ENCODE measurements at regions not wholly inside any gene's neighbourhood (a gene's known extent, or its start where the extent isn't known, plus 50 kb on each side); places are given as distances from the start of the nearest gene placed in this dataset.
"Not testable (repeated sequence)": the region's sequence is repeated elsewhere in the genome, so short reads cannot be mapped to it uniquely, and the experiment has no call there.

GRCh38 chr1:187943606-187944403 is 1115.1 kb downstream of the PLA2G4A start:
- 7 to 12% methylated on average over 2 of the region's 2 CpGs for WGBS, 2 experiments (ENCODE audit: low coverage in 1 of 2, low lambda C conversion rate in 2 of 2, missing lambda C conversion rate in 2 of 2)
- Histone ChIP-seq H3K27ac (no peak overlapping the region), H3F3A (ENCODE audit: insufficient read depth) (no peaks in the 10 kb centered on the region), H3K4me3 (no peak overlapping the region), H3K27me3 (replicated peaks; ENCODE audit: insufficient read depth) (no peaks in the 10 kb centered on the region), H3K4me2 (ENCODE audit: unreplicated experiment) (no peak overlapping the region), H4K20me1 (ENCODE audit: insufficient read depth) (no peaks in the 10 kb centered on the region), H3K4me1 (ENCODE audit: insufficient read depth) (no peaks in the 10 kb centered on the region), H3K9me2 (ENCODE audit: insufficient read depth) (no peaks in the 10 kb centered on the region), H3K36me3 (ENCODE audit: low read depth) (no peaks in the 10 kb centered on the region), H3K79me2 (ENCODE audit: insufficient read depth) (no peaks in the 10 kb centered on the region), H3K9me3 (ENCODE audit: low read depth) (no peaks in the 10 kb centered on the region), H3K9ac (no peak overlapping the region), H2AFZ (no peak overlapping the region)
- in situ Hi-C loops (cut with MboI), result no loop called here
- TF ChIP-seq EZH2 (IDR thresholded peaks at IDR 0.05; ENCODE audit: insufficient read depth, poor library complexity, severe bottlenecking) (no peak), EZH2phosphoT487 (IDR thresholded peaks at IDR 0.05; ENCODE audit: insufficient read depth, low read depth) (no peak)
- DNase-seq, result no peak

GRCh38 chr1:187946661-187947060 is 1117.9 kb downstream of the PLA2G4A start:
- H3K4me2 ChIP-seq (ENCODE audit: unreplicated experiment); H3K27ac ChIP-seq; H3K79me2 ChIP-seq (ENCODE audit: insufficient read depth); H3K4me3 ChIP-seq; H3F3A ChIP-seq (ENCODE audit: insufficient read depth); H4K20me1 ChIP-seq (ENCODE audit: insufficient read depth); H2AFZ ChIP-seq; DNase-seq; H3K4me1 ChIP-seq (ENCODE audit: insufficient read depth); H3K9me3 ChIP-seq (ENCODE audit: low read depth); H3K9ac ChIP-seq; H3K36me3 ChIP-seq (ENCODE audit: low read depth); in situ Hi-C loops (cut with MboI); H3K27me3 ChIP-seq (replicated peaks; ENCODE audit: insufficient read depth); H3K9me2 ChIP-seq (ENCODE audit: insufficient read depth): not testable (repeated sequence)
- WGBS, 2 experiments (ENCODE audit: low coverage in 1 of 2, low lambda C conversion rate in 2 of 2, missing lambda C conversion rate in 2 of 2), result 2 to 13% methylated on average over 3 of the region's 3 CpGs

GRCh38 chr1:187947359-187947758 is 1118.6 kb downstream of the PLA2G4A start:
- Histone ChIP-seq H3K27me3 (replicated peaks; ENCODE audit: insufficient read depth) (no peaks in the 10 kb centered on the region), H3K9me3 (ENCODE audit: low read depth) (no peaks in the 10 kb centered on the region), H3K4me1 (ENCODE audit: insufficient read depth) (no peaks in the 10 kb centered on the region), H3K79me2 (ENCODE audit: insufficient read depth) (no peaks in the 10 kb centered on the region), H2AFZ (no peak overlapping the region), H3F3A (ENCODE audit: insufficient read depth) (no peaks in the 10 kb centered on the region), H3K27ac (no peak overlapping the region), H3K36me3 (ENCODE audit: low read depth) (no peaks in the 10 kb centered on the region), H4K20me1 (ENCODE audit: insufficient read depth) (no peaks in the 10 kb centered on the region), H3K9ac (no peak overlapping the region), H3K4me2 (ENCODE audit: unreplicated experiment) (no peak overlapping the region), H3K9me2 (ENCODE audit: insufficient read depth) (no peaks in the 10 kb centered on the region), H3K4me3 (no peak overlapping the region)
- DNase-seq, result no peak
- in situ Hi-C loops (cut with MboI), result no loop called here
- TF ChIP-seq EZH2 (IDR thresholded peaks at IDR 0.05; ENCODE audit: insufficient read depth, poor library complexity, severe bottlenecking), result no peak
- TF ChIP-seq EZH2phosphoT487 (IDR thresholded peaks at IDR 0.05; ENCODE audit: insufficient read depth, low read depth), result no peak

- 6 to 7% methylated on average over 1 of the region's 1 CpG for WGBS, 2 experiments (ENCODE audit: low coverage in 1 of 2, low lambda C conversion rate in 2 of 2, missing lambda C conversion rate in 2 of 2)
- no peaks in the 10 kb centered on the region for H3K27me3 ChIP-seq (replicated peaks; ENCODE audit: insufficient read depth)
Observed at GRCh38 chr1:187948170-187948794, 1119.5 kb downstream of the PLA2G4A start.

More at GRCh38 chr1:187948170-187948794, 1119.5 kb downstream of the PLA2G4A start:
- H4K20me1 ChIP-seq (ENCODE audit: insufficient read depth), result no peaks in the 10 kb centered on the region
- no peak for DNase-seq
- H3K79me2 ChIP-seq (ENCODE audit: insufficient read depth), result no peaks in the 10 kb centered on the region
- TF ChIP-seq EZH2 (IDR thresholded peaks at IDR 0.05; ENCODE audit: insufficient read depth, poor library complexity, severe bottlenecking) (no peak), EZH2phosphoT487 (IDR thresholded peaks at IDR 0.05; ENCODE audit: insufficient read depth, low read depth) (no peak)
- no peak overlapping the region for H3K9ac ChIP-seq
- no peak overlapping the region for H3K27ac ChIP-seq
- H3K9me3 ChIP-seq (ENCODE audit: low read depth), result no peaks in the 10 kb centered on the region
- H3K9me2 ChIP-seq (ENCODE audit: insufficient read depth), result no peaks in the 10 kb centered on the region
- in situ Hi-C loops (cut with MboI), result no loop called here
- H3K36me3 ChIP-seq (ENCODE audit: low read depth), result no peaks in the 10 kb centered on the region
- no peaks in the 10 kb centered on the region for H3F3A ChIP-seq (ENCODE audit: insufficient read depth)
- H3K4me2 ChIP-seq (ENCODE audit: unreplicated experiment), result no peak overlapping the region
- no peak overlapping the region for H2AFZ ChIP-seq
- no peaks in the 10 kb centered on the region for H3K4me1 ChIP-seq (ENCODE audit: insufficient read depth)
- H3K4me3 ChIP-seq, result no peak overlapping the region
